Left lung (tissue), 4 donors: ENCODE measurements at regions not wholly inside any gene's neighbourhood (a gene's known extent, or its start where the extent isn't known, plus 50 kb on each side); places are given as distances from the start of the nearest gene placed in this dataset.

Experiments
- ATAC-seq: fragments of 200-7000 bp; cut with Tn5 transposase; one replicate; pipeline ENCODE4 v1.9.1; 2020; ENCODE audit warnings: moderate library complexity
- DNase-seq, 4 donors: peaks; one replicate each; pipeline ENCODE4 v3.0.0-alpha.2; 2013 to 2020
- H3K27ac ChIP-seq, 2 donors: fragments of 200-600 bp; sonication (generic) in 1 of 2; one replicate each; pipeline versions ENCODE4 v1.5.0 to v1.8.0; 2020 to 2021
- H3K27me3 ChIP-seq, 2 donors: fragments of 200-600 bp; sonication (generic) in 1 of 2; one replicate each; pipeline versions ENCODE4 v1.5.0 to v1.8.0; 2020 to 2021
- H3K36me3 ChIP-seq, 2 donors: fragments of 200-600 bp; sonication (generic) in 1 of 2; one replicate each; pipeline versions ENCODE4 v1.5.0 to v1.8.0; 2020 to 2021
- H3K4me1 ChIP-seq, 2 donors: fragments of 200-600 bp; one replicate each; pipeline ENCODE4 v1.8.0; 2021
- H3K4me3 ChIP-seq, 2 donors: fragments of 200-600 bp; sonication (generic) in 1 of 2; one replicate each; pipeline versions ENCODE4 v1.5.0 to v1.8.0; 2020 to 2021; ENCODE audit warnings: mild to moderate bottlenecking in 1 of 2
- H3K9me3 ChIP-seq, 2 donors: fragments of 200-600 bp; sonication (generic) in 1 of 2; one replicate each; pipeline versions ENCODE4 v1.5.0 to v1.8.0; 2020 to 2021
- CTCF ChIP-seq, 2 donors: fragments of 200-600 bp; sonication (generic) in 1 of 2; IDR thresholded peaks; one replicate each; pipeline versions ENCODE4 v1.5.0 to v1.8.0; 2021; ENCODE audit warnings: antibody characterized with exemption in 2 of 2
- intact Hi-C, 2 donors: fragments of 100-400 bp; cut with DNase I; formaldehyde crosslinking; loops; one replicate each; pipeline versions ENCODE4 v1.11.2 to v1.14.2; 2022
- donor health status: DM: no; HTN: yes; CAD: no.
- donor health status: DM: no; HTN: no; CAD: no.

- Histone ChIP-seq H3K36me3 (no peaks in the 10 kb centered on the region), H3K9me3 (peaks cover 0 to 34% of the 10 kb centered on the region in 2 donors), H3K4me1 (no peaks in the 10 kb centered on the region), H3K4me3 (no peak overlapping the region), H3K27me3 (no peaks in the 10 kb centered on the region), H3K27ac (no peak overlapping the region)
- no peak for TF ChIP-seq CTCF (IDR thresholded peaks at IDR 0.05)
- DNase-seq: no peak
- intact Hi-C loops: no loop called here
- ATAC-seq: no peak
These were observed 439.6 kb downstream of the CDH8 start for GRCh38 chr16:61596655-61597054.

- H3K4me3 ChIP-seq: no peak overlapping the region
- intact Hi-C loops: no loop called here
- H3K36me3 ChIP-seq: no peaks in the 10 kb centered on the region
- TF ChIP-seq CTCF (IDR thresholded peaks at IDR 0.05): no peak
- H3K9me3 ChIP-seq: peaks cover 0 to 34% of the 10 kb centered on the region in 2 donors
- ATAC-seq (no peak), DNase-seq (no peak)
- no peaks in the 10 kb centered on the region for H3K27me3 ChIP-seq
- no peaks in the 10 kb centered on the region for H3K4me1 ChIP-seq
- no peak overlapping the region for H3K27ac ChIP-seq
These were observed 440.6 kb downstream of the CDH8 start for GRCh38 chr16:61595605-61596004.

GRCh38 chr16:61590577-61590976 lies 445.7 kb downstream of the CDH8 start:
- no peak for TF ChIP-seq CTCF (IDR thresholded peaks at IDR 0.05)
- no peak overlapping the region for H3K4me3 ChIP-seq
- no peak for DNase-seq
- intact Hi-C loops: no loop called here
- H3K9me3 ChIP-seq: peaks cover 0 to 34% of the 10 kb centered on the region in 2 donors
- ATAC-seq: no peak
- no peaks in the 10 kb centered on the region for H3K4me1 ChIP-seq
- no peak overlapping the region for H3K27ac ChIP-seq
- H3K27me3 ChIP-seq: no peaks in the 10 kb centered on the region
- H3K36me3 ChIP-seq: no peaks in the 10 kb centered on the region

GRCh38 chr16:61587526-61587925 lies 448.7 kb downstream of the CDH8 start:
- intact Hi-C loops: no loop called here
- H3K27me3 ChIP-seq: no peaks in the 10 kb centered on the region
- H3K4me3 ChIP-seq: no peak overlapping the region
- H3K9me3 ChIP-seq: peaks cover 0 to 7% of the 10 kb centered on the region in 2 donors
- H3K36me3 ChIP-seq: no peaks in the 10 kb centered on the region
- DNase-seq (no peak), ATAC-seq (no peak)
- H3K4me1 ChIP-seq: no peaks in the 10 kb centered on the region
- H3K27ac ChIP-seq: no peak overlapping the region
- no peak for TF ChIP-seq CTCF (IDR thresholded peaks at IDR 0.05)

GRCh38 chr16:61581417-61582046 lies 454.7 kb downstream of the CDH8 start:
- no peaks in the 10 kb centered on the region for H3K36me3 ChIP-seq
- intact Hi-C loops: no loop called here
- no peak overlapping the region for H3K4me3 ChIP-seq
- H3K9me3 ChIP-seq: peaks cover 0 to 4% of the 10 kb centered on the region in 2 donors
- TF ChIP-seq CTCF (IDR thresholded peaks at IDR 0.05): no peak
- H3K27ac ChIP-seq: no peak overlapping the region
- DNase-seq (peak in 1 of 4 donors; percentile 58), ATAC-seq (no peak)
- no peaks in the 10 kb centered on the region for H3K4me1 ChIP-seq
- H3K27me3 ChIP-seq: no peaks in the 10 kb centered on the region
